ENCODE measurements at regions not wholly inside any gene's neighbourhood (a gene's known extent, or its start where the extent isn't known, plus 50 kb on each side); places are given as distances from the start of the nearest gene placed in this dataset.

DNA sequence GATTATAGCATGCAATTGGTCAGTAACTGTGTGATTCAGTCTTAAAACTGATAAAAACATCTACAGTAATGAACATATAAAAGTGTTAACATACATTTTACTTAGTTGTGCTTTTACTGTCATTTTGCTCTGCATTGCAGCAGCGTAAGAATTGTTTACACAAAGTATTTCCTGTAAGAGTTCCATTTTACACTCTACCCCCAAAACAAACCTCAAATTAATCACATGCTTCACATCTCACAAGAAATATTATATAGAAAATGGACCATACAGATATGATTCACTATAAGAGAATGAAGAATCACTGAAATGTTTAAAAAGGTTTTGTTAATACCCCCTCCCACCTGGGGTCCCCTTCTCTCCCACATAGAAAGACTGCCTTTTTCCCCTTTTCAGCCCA is 225.9 kb upstream of the LRRN1 start:
- no peak for TF ChIP-seq SP1 (IDR thresholded peaks at IDR 0.05)
- TF ChIP-seq ZNF384 (IDR thresholded peaks at IDR 0.05), result no peak
- no peak for TF ChIP-seq SUZ12 (IDR thresholded peaks at IDR 0.05)
- no peak for TF ChIP-seq TARDBP (IDR thresholded peaks at IDR 0.05)
- no peak for TF ChIP-seq FOXM1 (IDR thresholded peaks at IDR 0.05; ENCODE audit: borderline replicate concordance)
- TF ChIP-seq FOXK2 (IDR thresholded peaks at IDR 0.05), result no peak
- TF ChIP-seq PKNOX1 (IDR thresholded peaks at IDR 0.05), result no peak
- no peak for TF ChIP-seq ELF4 (IDR thresholded peaks at IDR 0.05)
- TF ChIP-seq L3MBTL2 (conservative IDR thresholded peaks at IDR 0.05), result no peak
- no peak for TF ChIP-seq ARNT (IDR thresholded peaks at IDR 0.05)
- TF ChIP-seq NFRKB (IDR thresholded peaks at IDR 0.05), result no peak
- TF ChIP-seq BHLHE40 (IDR thresholded peaks at IDR 0.05; ENCODE audit: borderline replicate concordance), result no peak
- TF ChIP-seq HDGF (IDR thresholded peaks at IDR 0.05; ENCODE audit: borderline replicate concordance), result no peak
